ENCODE measurements at regions not wholly inside any gene's neighbourhood (a gene's known extent, or its start where the extent isn't known, plus 50 kb on each side); places are given as distances from the start of the nearest gene placed in this dataset.
"Not testable (repeated sequence)": the region's sequence is repeated elsewhere in the genome, so short reads cannot be mapped to it uniquely, and the experiment has no call there.

DNA sequence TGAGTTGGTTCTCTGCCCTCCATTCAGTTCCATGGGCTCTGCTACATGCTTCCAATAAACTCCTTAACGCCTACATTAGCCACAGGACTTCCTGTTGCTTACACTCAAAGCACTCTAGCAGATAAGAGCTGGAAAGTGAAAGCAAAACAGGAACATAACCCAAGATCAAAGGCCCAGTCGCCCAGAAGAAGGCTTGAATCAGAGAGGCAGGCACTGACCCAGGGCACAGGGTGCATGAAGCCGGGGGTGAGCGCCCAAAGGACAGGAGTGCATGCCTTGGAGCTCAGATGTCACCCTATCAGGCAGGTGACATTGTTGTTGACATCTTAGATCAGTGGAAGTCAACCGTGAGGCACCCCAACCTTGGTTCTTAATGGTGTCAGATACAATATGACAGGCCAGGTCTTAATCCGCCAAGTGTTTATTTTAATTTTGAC lies 235.1 kb downstream of the UACA start:
- DNase-seq (ENCODE audit: insufficient read length, low spot score) (peak; percentile 64), FAIRE-seq (peak; percentile 88)

DNA sequence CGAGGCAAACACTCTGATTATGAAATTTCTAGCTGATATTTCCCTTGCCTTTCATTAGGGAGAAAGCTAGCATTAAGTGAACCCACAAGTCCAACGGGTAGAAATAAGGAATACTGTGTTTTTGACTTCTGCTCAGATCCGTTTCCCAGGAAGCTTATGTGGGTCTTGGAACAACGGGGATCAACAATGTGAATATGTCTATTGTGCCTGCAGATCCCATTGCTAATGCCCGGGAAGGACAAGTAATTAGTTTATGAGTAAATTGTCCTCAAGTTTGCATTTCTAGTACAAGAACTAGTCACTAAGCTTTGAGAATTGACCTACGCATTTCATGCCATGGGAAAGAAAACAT lies 236.4 kb downstream of the UACA start:
- DNase-seq (ENCODE audit: insufficient read length, low spot score) (no peak), FAIRE-seq (peak; percentile 40)

DNA sequence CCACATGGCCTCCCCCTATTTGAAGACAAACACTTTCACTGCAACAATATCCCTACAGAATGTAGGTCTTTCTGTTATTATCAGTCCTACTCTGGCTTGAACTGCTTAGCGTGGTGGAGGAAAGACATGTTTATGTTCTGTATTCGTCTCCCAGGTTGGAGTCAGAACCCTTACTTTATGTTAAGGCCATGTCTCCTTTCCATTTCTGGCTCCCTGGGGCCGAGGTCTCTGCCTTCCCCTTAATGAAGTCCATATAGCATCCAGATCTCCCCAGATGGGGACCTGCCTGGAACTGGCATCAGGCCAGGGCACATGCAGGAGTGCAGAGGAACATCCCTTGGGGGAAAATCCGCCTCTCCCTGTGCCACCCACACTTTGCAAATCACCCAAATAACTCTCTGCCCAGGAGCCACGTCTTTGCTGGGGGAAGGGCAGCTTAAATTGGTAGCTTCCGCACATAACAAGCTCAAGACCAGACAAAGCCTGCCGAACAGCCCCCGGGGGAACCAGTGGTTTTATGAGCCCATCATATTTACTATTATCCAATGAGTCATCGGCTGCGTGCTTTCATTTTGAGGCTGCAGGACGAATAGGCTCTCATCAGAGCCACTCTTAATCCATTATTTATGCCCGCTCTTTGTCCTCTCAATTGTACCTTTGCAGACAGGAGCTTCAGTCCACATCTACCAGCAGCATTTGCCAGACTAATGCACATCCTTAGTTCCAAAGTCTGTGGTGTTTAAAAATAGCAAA lies 237.0 kb downstream of the UACA start:
- FAIRE-seq = no peak
- DNase-seq (ENCODE audit: insufficient read length, low spot score) = no peak

DNA sequence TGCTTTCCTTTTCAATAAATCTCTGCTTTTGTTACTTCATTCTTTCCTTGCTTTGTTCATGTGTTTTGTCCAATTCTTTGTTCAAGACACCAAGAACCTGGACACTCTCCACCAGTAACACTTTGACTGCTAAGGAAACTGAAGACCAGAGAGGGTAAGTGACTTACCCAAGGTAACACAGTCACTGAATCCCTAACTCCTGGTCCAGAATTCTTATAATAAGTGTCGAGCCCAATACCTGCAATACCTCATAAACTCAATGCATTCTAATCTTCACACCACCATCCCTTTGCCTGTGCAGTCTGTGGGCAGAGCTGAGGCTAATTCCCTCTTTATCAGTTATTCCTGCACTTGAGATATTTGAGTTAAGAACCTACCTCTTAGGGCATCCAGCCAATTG lies 237.8 kb downstream of the UACA start:
- DNase-seq (ENCODE audit: insufficient read length, low spot score) (no peak), FAIRE-seq (no peak)

DNA sequence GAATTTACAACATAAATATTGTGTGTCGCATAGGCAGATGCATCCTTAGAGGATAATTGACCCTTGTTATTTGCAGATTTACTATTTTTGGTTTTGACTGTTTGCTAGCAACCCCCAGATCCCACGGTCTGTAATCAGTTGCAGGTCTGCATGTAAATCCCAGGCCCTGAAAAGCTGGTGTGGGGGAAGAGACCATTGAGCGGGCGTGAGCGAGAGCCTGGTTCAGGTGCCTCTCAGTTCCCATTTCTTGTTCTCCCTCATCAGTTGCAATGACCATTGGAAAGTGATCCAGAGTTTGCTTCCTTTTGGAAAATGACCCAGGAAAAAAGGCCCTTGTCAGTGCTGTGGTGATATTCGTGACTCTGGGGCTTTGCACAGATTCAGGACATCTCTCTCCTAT lies 238.9 kb downstream of the UACA start:
- no peak for DNase-seq (ENCODE audit: insufficient read length, low spot score)
- no peak for FAIRE-seq

DNA sequence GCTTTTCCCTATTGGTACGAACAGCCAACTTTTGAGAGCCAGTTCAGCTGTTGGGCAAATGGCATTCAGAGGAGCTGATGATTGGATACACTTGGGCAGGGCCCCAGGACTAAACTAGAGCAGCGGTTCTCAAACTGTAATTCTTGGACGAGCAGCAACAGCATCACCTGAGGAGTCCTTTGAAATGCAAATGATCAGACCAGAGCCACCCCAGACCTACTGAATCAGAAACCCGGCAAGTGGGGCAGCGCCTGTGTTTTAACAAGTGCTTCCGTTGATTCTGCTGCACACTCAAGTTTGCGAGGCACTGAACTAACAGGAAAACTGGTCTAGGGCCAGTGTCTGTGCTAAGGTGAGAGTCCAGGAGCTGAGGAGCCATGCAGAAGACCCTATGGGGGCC lies 239.7 kb downstream of the UACA start:
- FAIRE-seq (no peak), DNase-seq (ENCODE audit: insufficient read length, low spot score) (no peak)

DNA sequence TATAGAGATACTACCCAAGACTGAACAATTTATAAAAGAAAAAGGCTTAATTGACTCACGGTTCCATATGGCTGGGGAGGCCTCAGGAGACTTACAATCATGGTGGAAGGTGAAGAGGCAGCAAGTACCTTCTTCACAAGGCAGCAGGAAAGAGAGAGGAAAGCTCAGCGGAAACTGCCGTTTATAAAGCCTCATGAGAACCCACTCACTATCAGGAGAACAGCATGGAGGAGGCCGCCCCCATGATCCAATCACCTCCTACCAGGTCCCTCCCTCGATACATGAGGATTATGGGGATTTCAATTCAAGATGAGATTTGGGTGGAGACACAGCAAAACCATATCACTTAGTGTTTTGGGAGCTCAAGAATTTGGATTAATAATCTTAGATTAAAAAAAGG lies 240.2 kb downstream of the UACA start:
- FAIRE-seq = no peak
- DNase-seq (ENCODE audit: insufficient read length, low spot score) = no peak

DNA sequence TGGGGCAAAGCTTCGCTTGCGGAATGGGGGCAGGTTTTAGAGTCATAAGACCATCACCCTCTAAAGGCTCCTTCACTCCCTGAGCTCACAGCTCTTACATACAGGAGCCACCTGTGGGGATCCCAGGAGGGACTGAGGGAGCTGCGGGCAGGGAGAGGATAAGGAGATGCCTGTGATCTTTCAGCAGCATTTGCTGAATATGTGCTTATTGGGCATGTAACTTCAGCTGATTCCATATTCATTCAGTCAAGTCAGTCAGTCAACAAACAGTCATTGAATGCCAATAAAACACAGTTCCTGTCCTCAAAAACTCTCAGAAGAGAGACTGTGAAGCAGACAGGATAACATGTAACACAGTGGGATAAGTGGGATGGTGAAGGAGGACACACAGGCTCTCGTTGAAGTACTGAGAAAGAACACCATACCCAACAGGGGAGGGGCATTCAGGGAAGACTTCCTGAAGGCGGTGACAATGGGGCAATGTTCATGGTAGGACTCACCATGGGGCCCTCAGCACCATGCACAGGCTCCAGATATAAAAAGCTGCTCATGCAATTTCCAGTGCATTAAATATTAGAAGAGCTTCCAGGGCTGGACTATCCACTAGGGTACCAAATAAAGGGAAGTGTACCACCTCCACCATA lies 240.9 kb downstream of the UACA start:
- no peak for FAIRE-seq
- DNase-seq (ENCODE audit: insufficient read length, low spot score) = no peak

DNA sequence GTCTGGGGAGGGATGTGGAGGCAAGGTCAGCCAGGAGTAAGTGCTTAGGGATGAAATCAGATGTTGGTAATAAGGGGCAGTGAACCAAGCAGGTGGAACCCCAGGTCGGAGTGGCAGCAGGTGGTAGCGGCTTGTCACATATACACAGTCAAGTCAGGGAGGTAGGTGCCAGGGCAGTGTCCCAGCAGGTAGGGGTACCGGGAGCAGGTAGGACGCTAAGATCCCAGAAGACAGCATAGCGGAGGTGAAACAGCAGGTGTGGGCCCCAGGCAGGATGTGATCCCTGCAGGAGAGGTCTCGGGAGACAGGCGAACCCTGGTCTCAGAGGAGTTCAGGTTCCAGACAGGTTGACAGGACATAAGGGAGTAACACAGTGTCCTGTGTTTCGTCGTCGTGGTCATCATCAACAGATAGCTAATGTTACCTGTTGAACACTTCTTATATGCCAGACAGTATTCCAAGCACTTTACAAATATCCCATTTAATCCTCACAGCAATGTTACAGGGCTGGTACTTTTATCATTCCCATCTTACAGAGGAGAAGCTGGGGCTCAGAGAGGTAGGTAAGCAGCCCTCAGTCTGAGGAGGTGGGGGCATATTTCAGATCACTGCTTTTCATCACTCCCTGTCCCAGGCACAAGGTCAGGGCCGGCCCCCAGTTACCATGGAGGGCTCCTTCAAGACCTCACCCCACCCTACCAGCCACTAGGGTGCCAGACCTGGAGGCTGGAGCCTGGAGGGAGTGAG lies 241.6 kb downstream of the UACA start:
- no peak for FAIRE-seq
- DNase-seq (ENCODE audit: insufficient read length, low spot score) = no peak

DNA sequence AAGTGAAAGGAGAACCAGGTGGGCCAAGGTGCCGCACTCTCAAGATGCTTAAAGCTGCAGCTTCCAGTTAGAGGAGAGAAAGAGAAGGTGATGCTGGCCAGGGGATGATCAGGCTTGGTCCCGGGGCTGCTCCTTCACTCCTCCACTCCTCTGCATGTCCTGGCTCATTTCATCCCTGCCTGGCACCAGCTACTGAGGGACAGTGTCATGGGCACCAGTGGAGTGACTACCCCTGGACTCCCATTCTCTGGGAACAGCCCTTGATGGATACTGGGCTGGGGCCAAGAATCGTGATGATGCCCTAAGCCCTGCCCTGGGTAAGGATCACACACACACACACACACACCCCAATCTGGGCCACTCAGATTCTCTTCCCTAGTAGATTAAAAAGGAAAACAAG lies 243.7 kb downstream of the UACA start:
- FAIRE-seq (no peak), DNase-seq (ENCODE audit: insufficient read length, low spot score) (no peak)

DNA sequence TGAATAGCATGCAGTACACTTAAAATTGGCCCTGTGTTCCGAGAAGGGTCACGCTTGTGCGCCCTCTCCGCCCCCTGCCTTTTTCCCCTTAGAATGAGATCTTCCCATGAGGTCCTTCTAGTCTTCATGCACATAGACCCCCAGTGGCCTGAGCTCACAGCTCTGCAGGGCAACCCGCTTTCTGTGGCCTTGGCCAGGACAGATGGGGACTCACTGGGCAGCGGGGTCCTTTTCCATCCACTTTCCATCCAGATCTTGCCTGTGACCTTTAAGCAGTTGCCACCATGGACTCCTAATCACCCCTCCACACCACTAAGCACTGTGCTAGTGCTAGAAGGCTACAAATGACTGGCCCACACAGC lies 244.4 kb downstream of the UACA start:
- FAIRE-seq (no peak), DNase-seq (ENCODE audit: insufficient read length, low spot score) (no peak)

DNA sequence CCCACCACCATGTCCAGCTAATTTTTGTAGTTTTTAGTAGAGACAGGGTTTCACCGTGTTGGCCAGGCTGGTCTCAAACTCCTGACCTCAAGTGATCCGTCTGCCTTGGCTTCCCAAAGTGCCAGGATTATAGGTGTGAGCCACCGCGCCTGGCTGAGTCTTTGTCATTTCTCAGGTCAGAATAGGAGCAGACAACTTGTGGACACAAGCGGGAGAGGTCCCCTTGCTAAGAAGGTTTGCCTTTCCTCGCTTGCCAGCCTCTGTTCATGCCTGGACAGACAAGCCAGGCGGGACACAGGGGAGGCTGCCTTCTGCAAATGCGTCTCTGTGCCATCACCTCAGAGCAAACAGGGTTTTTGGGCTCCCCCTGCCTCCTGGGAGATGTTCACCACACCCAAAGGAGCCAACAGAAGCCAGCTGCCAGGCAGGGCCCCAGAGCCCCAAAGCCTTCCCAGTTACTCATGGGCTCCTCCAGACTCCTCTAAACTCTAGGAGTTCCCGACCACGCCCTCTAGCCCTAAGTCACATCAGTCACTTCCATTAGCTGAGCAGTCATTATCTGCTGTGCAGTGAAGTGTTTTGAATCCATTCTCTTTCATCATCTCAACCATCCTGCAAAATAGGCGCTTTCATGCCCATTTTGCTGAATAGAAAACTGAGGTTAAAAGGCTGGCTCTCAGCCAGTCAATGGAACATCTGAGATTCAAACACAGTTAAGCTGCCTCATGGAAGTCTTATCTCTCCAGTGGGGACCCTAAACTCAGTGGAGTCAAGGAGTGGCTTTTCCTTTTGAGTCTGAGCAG lies 245.0 kb downstream of the UACA start:
- FAIRE-seq = no peak
- DNase-seq (ENCODE audit: insufficient read length, low spot score) = no peak

DNA sequence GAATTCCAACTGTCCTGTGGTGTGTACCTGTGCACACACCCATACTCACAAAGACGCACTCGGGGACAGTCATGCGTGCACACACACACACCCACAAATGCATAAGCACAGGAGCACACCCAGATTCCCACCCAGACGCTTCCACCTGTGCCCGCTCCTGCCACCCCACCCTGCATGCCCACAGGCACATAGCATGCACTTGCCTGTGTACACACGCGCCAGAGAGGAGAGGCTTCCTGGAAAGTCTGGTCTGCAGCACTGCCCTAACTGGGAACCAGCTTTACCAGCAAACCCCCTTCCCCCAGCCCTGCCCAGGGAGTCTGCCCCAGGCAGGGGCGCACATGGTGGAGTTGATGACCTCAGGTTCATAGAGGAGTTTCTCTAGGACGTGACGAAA lies 246.2 kb downstream of the UACA start:
- DNase-seq (ENCODE audit: insufficient read length, low spot score) (no peak), FAIRE-seq (no peak)

DNA sequence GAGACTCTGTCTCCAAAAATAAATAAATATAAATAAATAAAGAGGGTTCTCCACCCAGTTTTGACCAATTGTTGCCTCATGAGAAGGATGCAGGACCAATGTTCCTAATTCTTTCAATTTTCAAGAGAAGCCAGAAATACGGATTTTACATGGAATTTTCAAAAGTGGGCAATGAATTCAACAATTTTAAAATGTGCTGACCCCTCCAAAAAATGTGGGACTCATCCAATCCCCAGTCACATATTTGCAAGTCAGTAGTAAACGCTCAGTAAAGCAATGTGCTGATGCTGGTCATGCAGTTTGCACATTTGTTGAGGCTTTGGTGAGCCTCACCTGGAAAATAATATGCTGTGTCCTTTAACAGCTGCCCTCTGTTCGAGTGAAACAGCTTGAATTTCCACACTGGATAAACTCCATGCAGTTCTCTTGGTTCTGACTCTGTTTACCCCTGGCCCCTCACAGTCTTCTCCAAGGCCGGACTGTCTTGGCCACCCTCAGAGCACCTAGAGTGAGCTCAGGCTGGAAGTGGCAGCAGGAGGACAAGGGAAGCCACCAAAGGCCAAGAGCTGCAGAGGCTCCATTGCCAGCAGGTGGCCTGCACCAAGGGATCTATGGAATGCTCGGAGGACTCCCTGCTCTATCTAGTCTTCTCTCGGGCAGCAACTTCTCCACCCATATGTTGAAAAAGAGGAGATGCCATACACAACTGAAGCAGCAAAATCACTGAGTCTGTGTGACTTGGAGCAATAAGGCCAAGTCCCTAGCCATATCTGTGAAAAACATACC lies 246.8 kb downstream of the UACA start:
- FAIRE-seq = no peak
- no peak for DNase-seq (ENCODE audit: insufficient read length, low spot score)

DNA sequence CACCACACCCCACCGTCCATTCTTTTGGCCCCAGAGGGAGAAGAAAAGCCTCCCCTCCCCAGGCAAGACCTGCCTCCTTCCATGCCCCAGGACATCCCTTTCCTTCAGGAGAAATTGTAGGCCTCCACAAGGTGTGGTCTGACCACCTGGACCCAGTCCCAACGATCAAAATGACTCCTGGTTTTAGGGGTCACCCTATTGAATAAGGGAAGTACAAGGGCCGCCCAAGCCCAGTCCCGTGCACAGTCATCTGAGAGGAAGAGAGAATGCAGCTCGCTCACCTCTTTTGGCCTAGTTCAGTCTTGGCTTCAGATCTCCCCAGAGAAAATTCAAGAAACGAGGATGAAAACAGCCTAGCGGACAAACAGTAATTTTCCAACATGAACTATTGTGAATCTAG lies 249.1 kb downstream of the UACA start:
- DNase-seq (ENCODE audit: insufficient read length, low spot score) (no peak), FAIRE-seq (no peak)

DNA sequence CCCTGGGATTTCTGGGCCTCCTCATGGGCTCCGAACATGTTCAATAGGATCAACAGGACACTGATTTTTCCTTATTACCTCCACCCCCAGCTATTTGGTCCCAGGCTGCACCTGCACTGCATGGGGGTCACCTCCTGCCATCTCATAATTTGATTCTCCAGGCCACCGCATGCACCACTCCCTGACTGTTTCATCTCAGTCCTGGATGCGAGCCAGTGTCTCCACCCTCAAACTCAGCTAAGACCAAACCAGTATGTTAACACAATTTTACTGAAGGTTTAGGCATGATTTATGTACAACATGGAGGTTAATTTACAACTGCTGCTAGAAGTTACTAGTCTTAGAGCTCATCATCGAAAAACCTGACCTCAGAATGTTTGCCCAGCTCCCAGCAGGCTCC lies 249.5 kb downstream of the UACA start:
- no peak for FAIRE-seq
- no peak for DNase-seq (ENCODE audit: insufficient read length, low spot score)

DNA sequence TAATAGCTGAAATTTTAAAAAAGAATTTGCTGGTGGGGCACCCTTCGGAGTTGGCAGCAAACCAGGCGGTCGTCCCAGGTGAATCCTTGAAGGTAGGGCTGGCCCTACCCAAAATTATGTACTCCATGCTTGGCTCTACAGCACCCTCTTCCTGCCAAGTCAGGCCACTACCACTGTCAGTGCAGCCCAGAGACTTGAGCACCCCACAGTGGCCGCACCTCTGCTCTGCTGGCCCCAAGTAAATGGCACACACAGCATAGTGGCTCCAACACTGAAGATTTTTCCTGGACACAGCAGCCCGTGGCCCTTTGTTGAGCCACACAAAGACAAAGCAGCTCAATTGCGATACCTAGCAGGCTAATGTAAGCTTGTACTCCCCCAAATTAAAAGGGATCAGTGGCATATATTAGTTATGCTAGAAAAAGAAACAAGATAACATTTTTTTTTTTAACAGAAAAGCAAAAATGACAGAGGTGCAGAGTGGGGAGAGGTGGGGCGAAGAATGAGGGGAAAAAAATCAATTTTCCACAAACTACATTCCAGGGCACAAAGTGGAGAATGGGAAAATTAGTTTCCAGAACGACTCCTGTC lies 250.5 kb downstream of the UACA start:
- DNase-seq (ENCODE audit: insufficient read length, low spot score) (no peak), FAIRE-seq (peak; percentile 58)

DNA sequence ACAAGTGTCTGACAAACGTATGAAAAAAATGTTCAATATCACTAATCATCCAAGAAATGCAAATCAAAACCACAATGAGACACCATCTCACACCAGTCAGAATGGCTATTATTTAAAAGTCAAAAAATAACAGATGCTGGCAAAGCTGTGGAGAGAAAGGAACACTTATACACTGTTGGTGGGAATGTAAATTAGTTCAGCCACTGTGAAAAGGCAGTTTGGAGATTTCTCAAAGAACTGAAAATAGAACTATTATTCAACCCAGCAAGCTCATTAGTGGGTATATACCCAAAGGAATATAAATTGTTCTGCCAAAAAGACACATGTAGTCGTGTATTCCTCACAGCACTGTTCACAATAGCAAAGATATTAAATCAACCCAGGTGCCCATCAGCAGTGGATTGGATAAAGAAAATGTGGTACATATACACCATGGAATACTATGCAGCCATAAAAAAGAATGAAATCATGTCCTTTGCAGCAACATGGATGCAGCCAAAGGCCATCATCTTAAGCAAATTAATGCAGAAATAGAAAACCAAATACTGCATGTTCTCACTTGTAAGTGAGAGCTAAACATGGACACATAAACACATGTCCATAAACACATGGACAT lies 251.3 kb downstream of the UACA start:
- not testable (repeated sequence) for FAIRE-seq; DNase-seq (ENCODE audit: insufficient read length, low spot score)

DNA sequence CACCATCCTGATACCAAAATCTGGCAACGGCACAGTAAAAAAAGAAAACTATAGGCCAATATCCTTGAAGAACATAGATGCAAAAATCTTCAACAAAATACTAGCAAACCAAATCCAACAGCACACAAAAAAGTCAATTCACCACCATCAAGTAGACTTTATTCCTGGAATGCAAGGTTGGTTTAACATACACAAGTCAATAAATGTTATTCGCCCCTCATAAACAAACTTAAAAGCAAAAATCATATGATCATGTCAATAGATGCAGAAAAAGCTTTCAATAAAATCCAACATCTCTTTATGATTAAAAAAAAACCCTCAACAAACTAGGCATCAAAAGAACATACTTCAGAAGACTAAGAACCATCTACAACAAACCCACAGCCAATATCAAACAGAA lies 252.9 kb downstream of the UACA start:
- DNase-seq (ENCODE audit: insufficient read length, low spot score) = no peak
- no peak for FAIRE-seq

DNA sequence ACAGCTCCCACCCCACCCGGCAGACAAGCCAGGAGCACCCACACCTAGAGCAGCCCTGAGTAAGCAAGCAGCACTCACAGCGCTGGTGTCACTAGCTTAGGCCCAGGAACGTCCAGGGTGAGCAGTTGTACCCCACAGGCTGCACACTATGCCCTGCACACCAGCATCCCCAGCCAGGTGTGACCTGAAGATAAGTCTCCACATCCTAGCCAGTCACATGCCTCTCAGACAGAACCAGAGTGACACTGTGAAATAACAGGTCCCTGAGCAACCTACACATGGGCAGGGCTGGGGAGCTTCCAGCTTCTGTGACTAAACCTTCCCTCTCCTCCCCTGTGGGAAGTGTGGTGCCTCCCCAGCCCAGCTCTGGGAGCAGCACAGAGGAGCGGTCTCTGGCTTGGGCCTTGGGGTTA lies 253.6 kb downstream of the UACA start:
- FAIRE-seq = no peak

More for the DNA sequence above, 253.6 kb downstream of the UACA start:
- DNase-seq (ENCODE audit: insufficient read length, low spot score) = no peak
